NB4 (cell line): ENCODE measurements at regions not wholly inside any gene's neighbourhood (a gene's known extent, or its start where the extent isn't known, plus 50 kb on each side); places are given as distances from the start of the nearest gene placed in this dataset.

Experiments
- DNase-seq: peaks from one replicate; pipeline ENCODE4 v3.0.0; 2010; ENCODE audit warnings: low read depth
- H3K4me3 ChIP-seq: one replicate; pipeline ENCODE4 v1.5.1; 2011; ENCODE audit warnings: mild to moderate bottlenecking, low read depth, low read length, moderate library complexity
- CTCF ChIP-seq: IDR thresholded peaks from one replicate; pipeline ENCODE4 v1.5.1; 2012; ENCODE audit warnings: low read depth, low read length
- MYC ChIP-seq: IDR thresholded peaks from 2 replicates; pipeline ENCODE4 v1.6.1; 2011; ENCODE audit warnings: low read depth, low read length
- POLR2A ChIP-seq: IDR thresholded peaks from 2 replicates; pipeline ENCODE4 v1.6.1; 2011; ENCODE audit warnings: mild to moderate bottlenecking; ENCODE audit not compliant: insufficient read length; ENCODE audit errors: extremely low read depth
- TF ChIP-seq, protein P1 (sequence below): IDR thresholded peaks from 2 replicates; pipeline ENCODE4 v1.6.1; 2011; ENCODE audit warnings: low read depth, low read length

- DNase-seq = no peak
- TF ChIP-seq CTCF (no peak), MYC (no peak), POLR2A (no peak)
- TF ChIP-seq, protein P1, sequence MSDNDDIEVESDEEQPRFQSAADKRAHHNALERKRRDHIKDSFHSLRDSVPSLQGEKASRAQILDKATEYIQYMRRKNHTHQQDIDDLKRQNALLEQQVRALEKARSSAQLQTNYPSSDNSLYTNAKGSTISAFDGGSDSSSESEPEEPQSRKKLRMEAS = no peak
- H3K4me3 ChIP-seq = no peak overlapping the region
Observed at GRCh38 chr11:116384407-116384806, 388.4 kb downstream of the BUD13 start.

DNA sequence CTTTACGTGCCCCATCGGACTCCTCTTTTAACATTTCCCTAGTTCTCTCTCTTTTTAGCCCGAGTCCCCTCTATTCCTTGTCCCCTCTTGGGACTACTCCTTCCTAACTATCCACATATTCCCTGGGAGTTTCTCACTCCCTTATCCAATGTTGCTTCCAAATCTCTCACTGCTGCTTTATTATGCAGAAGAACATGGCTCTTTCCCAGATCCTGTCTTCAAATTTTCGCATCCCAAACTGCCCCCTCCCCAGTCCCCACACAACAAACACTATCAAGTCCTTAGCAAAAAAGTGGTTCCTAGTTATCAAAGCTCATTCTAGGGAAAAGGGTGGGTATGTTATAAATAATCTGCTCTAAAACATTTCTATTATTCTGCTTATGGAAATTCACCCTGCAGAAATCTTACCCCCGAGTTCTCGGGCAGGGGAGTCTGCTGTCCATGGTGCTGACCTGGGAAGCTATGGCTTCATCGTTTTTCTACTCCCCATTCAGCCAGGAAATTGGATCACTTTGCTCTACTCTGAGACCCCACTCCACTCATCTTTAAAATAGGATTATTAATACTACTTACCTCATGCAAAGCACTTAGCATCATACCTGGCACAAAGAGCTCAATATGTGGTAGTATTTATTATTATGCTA is 393.5 kb downstream of the BUD13 start:
- H3K4me3 ChIP-seq = no peak overlapping the region
- peak; percentile 31 for DNase-seq
- TF ChIP-seq POLR2A = no peak
- TF ChIP-seq, protein P1 = no peak

GRCh38 chr11:116376547-116376946 is 396.2 kb downstream of the BUD13 start:
- TF ChIP-seq POLR2A = no peak
- TF ChIP-seq, protein P1 = no peak
- TF ChIP-seq MYC = no peak
- no peak for TF ChIP-seq CTCF
- no peak for DNase-seq
- no peak overlapping the region for H3K4me3 ChIP-seq

DNA sequence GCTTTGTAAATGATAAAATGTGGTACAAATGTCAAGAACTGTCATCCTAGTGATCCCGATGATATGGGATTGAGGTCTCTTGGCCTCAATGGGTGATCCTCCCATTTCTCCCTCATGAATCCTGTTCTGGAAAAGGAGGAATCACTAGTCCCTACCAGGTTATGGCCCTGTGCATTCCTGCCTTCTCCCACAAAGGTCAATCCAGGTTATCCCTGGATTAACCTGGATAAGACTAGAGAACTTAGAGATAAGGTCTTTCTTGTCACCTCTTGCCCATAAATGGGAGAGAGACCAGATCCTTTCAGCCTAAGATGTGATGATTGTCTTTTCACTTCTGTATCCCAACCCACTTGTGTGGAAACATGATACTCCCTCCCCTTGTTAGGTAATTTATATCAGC is 396.7 kb downstream of the BUD13 start:
- no peak for DNase-seq
- no peak overlapping the region for H3K4me3 ChIP-seq
- no peak for TF ChIP-seq MYC
- no peak for TF ChIP-seq POLR2A
- TF ChIP-seq CTCF = no peak
- TF ChIP-seq, protein P1 = no peak

DNA sequence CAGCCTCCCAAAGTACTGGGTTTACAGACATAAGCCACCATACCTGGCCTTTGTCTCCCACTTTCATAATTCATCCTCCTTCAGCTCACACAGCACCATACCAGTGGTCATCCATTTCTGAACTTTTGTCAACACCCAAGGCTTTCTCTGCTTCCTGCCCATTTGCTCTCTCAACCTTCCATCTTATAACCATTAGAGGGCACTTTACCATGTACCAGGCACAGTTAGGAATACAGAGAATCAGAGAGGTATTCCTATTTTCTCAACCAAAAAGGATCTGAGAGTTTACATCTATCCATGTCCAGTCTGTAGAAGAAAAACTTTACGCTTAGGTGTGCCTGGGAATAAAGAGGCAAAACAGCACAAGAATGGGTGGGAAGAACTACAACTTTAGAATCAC is 397.6 kb downstream of the BUD13 start:
- DNase-seq = no peak
- H3K4me3 ChIP-seq = no peak overlapping the region
- TF ChIP-seq POLR2A = no peak
- no peak for TF ChIP-seq CTCF
- no peak for TF ChIP-seq MYC
- TF ChIP-seq, protein P1 = no peak

DNA sequence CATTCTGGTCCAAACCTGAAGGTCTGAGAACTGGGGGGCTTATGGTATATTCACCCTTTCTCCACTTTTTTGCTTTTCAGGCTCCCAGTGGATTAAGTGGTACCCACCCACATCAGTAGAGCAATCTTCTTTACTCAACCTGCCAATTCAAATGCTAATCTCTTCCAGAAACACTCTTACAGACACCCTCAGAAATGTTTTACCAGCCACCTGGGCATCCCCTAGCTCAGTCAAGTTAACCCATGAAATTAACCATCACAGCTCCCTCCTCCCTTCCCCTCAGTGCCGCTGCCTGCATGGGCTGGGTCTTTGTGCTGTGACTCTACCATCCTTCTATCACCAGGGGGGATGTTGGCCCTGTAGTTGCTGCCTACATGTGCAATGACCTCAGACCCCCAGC is 398.7 kb downstream of the BUD13 start:
- no peak for DNase-seq
- TF ChIP-seq POLR2A = no peak
- TF ChIP-seq, protein P1 = no peak
- TF ChIP-seq MYC = no peak
- TF ChIP-seq CTCF = no peak
- H3K4me3 ChIP-seq = no peak overlapping the region
